Superior temporal gyrus (tissue), 1 donor: ENCODE measurements at regions not wholly inside any gene's neighbourhood (a gene's known extent, or its start where the extent isn't known, plus 50 kb on each side); places are given as distances from the start of the nearest gene placed in this dataset.

Experiments
- DNase-seq: peaks from one replicate; pipeline ENCODE4 v3.0.0-alpha.2; 2016; ENCODE audit errors: extremely low spot score

DNA sequence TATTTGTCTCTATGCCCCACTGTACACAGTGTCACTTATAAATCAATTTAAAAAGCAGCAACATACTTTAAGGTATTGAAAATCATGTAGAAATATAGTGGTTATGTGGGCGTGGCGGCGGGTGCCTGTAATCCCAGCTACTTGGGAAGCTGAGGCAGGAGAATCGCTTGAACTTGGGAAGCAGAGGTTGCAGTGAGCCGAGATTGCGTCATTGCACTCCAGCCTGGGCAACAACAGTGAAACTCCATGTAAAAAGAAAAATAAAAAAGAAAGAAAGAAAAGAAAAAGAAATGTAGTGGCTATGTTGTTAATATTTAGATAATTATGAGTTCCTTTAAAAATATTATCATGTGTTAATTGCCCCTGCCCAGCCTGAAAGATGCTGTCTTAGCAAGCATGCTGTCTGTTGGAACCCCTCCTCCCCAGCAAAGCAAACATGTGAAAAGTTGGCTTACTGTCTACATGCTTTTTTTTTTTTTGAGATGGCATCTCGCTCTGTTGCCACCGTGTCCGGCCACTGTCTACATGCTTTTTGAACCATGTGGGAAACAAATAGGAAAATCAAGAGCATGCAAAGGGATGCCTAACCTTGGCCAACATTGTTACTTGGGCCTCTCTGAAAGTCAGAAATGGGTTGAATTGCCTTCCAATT lies 151.4 kb upstream of the TSHZ2 start:
- DNase-seq, result no peak

GRCh38 chr20:52818491-52818890 lies 153.7 kb upstream of the TSHZ2 start:
- no peak for DNase-seq

GRCh38 chr20:52817981-52818380 lies 154.2 kb upstream of the TSHZ2 start:
- DNase-seq, result no peak

GRCh38 chr20:52817511-52817910 lies 154.6 kb upstream of the TSHZ2 start:
- no peak for DNase-seq

- no peak for DNase-seq
These were observed 157.8 kb upstream of the TSHZ2 start for GRCh38 chr20:52814371-52814770.

- DNase-seq, result no peak
These were observed 159.8 kb upstream of the TSHZ2 start for GRCh38 chr20:52812231-52812847.

- DNase-seq, result no peak
These were observed 163.2 kb upstream of the TSHZ2 start for GRCh38 chr20:52809003-52809402.

GRCh38 chr20:52806918-52807317 lies 165.2 kb upstream of the TSHZ2 start:
- DNase-seq, result no peak

GRCh38 chr20:52805843-52806242 lies 166.3 kb upstream of the TSHZ2 start:
- DNase-seq, result no peak

DNA sequence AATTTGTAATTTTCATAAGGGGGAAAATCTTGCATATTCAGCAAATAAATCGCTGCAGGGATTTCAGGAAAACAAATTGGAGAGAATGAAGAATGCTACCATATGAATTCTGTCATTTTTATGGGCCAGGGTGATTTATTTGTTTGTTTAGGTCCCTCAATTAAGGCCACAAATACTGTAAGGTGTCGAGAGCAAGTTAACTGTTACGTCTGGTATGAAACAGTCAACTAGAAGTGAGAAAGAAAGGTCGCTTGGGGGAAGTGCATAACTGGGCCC lies 166.9 kb upstream of the TSHZ2 start:
- no peak for DNase-seq

GRCh38 chr20:52804497-52805295 lies 167.5 kb upstream of the TSHZ2 start:
- DNase-seq, result no peak

- no peak for DNase-seq
These were observed 170.5 kb upstream of the TSHZ2 start for GRCh38 chr20:52801628-52802006.

- no peak for DNase-seq
These were observed 171.2 kb upstream of the TSHZ2 start for GRCh38 chr20:52800734-52801627.

DNA sequence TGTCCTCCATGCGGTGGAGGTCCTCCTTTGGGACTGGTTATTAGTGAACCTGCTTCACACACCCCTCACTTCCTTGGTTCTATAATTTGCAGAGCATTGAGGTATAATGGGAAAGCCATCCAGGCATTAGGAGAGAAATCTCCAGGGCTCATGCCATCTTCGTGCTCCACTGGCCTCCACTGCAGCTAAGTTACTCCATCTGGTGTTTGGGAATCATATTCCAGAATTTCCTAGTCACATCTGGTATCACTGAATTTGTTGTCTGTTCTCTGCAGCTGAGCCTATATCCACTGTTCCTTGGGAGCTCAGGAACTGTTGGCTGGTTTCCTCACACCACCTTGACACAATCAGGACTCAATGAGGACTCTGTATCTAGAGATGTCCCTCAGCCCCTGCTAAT lies 173.0 kb upstream of the TSHZ2 start:
- DNase-seq, result no peak

DNA sequence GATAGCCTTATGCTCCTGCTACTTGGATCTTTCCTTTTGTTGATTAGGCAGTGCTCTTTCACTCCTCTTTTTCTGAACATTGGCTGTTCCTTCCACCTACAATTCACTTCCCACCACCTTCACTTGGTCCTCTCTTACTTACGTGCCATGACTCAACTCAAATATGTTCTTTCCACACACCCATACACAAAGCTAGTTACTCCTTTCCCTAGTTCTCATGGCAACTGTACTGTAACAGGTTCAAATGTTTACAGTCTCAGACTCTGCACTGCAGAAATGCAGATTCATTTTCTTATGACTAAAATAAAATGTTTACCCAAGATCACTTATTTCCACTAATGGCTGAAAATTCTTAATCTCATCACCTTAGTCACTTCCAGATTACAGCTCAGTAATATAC lies 174.0 kb upstream of the TSHZ2 start:
- no peak for DNase-seq

DNA sequence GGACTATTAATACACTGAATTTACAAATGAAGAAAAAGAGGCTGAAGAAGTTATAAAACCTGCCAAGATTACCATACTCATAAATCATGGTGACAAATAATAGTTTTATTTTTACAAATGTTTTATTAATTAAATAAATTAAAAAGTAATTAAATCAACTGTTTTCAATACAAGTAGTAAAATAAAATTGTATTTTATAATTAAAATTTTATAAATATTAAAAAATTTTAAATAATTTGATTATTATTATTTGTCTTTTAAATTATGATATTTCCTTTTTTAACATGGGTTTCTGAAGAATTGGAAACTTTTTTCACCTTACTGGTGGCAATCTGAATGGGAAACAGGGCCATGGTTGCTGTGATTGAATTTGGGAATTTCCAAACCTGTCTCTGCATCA lies 177.3 kb upstream of the TSHZ2 start:
- DNase-seq, result no peak

DNA sequence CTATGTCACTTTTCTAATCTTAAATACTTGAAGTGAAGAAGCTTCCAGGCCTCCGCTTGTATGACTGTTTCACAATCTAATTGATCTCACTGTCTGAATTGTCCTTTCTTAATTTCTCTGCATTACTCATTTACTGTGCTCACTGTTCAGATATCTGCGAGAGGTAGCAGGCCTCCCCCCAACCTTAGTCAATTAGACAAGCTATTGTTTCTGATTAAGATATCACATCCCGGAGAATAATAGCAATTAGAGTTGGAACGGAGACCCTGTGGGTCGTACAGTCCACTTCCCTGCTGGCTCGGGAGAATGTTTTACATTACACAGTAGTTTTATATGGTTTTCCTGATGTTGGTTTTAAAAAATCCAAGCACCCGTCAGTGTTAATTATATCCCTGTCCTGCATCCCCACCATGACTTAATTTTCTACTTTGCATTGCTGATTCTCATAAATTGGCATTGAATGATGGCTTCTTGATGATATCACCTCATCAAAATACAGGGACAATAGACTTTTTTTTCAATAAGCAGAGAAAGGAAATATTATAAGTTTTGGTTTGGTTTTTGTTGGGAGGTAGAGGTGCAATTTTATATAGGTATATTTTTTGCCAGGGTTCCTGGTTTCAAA lies 178.7 kb upstream of the TSHZ2 start:
- no peak for DNase-seq

DNA sequence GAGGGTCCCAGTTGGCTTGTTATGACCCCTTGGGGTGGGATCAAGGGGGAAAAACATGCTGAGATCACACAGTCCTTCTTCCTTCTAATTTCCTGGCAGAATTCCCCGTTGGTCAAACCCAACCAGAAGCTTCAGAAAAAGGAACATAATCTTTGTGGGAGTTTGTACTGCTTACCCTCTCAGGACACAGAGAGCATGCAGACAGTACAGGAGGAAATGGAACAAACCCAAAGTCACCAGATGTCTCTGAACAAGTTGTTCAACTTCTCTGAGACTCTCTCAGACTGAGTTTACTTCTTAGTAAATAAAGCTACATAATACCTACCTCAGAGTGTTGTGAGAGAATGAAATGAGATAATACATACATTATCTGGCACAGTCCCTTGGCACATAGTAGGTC lies 181.1 kb upstream of the TSHZ2 start:
- no peak for DNase-seq

DNA sequence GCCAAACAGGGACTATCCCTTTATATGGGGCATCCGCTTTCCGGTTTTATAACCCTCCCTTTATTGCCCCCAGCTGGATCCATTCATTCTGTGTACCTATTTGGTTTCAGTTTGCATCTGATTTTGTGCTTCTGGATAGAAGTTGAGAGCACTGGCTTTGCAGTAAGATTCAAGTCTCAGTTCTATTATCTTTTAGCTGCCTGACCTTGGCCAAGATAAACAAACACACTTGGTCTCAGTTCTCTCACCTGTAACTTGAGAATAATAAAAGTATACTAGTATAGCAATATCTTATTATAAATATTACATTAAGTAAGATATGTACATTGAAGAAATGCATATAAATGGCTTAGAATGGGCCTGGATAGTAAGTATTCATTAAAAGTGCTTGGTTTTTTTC lies 182.4 kb upstream of the TSHZ2 start:
- DNase-seq, result no peak

- DNase-seq, result no peak
These were observed 184.2 kb upstream of the TSHZ2 start for GRCh38 chr20:52787962-52788361.

DNA sequence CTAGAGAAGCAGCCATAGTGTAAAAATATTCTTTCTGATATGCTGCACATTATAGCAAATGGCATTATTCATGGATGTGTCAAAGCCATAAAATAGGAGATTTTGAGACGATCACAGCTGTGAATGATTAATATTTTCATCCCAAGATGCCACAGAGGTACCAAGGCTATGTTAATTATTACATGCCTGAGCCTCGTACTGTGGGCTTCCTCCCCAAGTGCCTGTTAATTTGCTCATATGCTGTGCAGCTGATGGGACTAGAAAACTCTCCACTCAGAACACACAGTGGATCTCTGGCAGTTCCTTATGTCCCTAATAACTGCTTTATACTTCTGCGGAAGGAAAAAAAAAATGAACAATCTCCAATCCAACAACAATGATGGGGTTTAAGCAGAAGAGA lies 184.9 kb upstream of the TSHZ2 start:
- no peak for DNase-seq

DNA sequence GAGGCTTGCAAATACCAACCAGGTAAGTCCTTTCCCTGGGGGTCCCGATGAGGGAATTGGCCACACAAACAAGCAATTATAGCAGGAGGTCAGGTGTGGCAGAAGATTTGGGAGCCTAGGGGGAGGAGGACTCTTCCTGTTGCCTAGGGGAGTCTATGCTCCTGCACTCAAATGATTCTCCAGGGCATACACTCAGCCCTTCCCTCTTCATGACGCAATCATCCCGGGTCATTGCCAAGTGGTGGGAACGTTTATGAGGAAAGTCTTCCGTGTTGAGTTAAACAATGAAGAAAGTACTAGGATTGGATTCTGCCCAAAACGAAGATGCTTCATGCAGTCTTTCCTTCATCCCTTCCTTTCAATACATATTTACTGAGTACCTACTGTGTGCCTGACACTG lies 186.5 kb upstream of the TSHZ2 start:
- DNase-seq, result no peak
